ENCODE measurements at regions not wholly inside any gene's neighbourhood (a gene's known extent, or its start where the extent isn't known, plus 50 kb on each side); places are given as distances from the start of the nearest gene placed in this dataset.

DNA sequence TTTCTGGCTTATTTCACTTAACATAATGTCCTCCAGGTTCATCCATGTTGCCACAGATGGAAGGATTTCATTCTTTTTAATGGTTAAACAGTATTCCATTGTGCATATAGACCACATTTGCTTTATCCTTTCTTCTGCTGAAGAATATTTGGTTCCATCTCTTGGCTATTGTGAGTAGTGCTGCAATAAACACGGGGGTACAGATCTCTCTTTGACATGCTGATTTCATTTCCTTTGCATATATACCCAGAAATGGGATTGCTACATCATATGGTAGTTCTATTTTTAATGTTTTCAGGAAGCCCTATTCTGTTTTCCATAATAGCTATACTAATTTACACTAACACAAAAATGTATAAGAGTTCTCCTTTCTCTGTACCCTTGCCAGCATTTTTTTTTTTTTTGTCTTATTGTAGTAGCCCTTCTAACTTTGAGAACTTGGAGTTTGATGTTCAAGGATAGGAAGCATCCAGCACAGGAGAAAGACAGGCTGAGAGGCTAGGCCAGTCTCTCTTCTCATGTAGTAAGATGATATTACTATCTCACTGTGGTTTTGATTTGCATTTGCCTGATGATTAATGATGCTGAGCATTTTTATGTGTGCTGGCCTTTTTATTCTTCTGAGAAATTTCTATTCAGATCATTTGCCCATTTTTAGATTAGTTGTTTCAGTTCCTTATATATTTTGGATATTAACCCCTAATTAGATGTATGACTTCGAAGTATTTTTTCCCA is 592.2 kb upstream of the ZNF608 start:
- WGBS, 4 donors: 73 to 92% (median 79%) methylated on average over 2 of the region's 2 CpGs
- intact Hi-C loops (cut with DNase I): no loop called here
- no peak for DNase-seq
- H3K36me3 ChIP-seq (replicated peaks in 1 of 2): no peaks in the 10 kb centered on the region
- no peak overlapping the region for H3K27ac ChIP-seq
- H3K9me3 ChIP-seq (replicated peaks in 1 of 3): no peaks in the 10 kb centered on the region
- TF ChIP-seq, protein P1, sequence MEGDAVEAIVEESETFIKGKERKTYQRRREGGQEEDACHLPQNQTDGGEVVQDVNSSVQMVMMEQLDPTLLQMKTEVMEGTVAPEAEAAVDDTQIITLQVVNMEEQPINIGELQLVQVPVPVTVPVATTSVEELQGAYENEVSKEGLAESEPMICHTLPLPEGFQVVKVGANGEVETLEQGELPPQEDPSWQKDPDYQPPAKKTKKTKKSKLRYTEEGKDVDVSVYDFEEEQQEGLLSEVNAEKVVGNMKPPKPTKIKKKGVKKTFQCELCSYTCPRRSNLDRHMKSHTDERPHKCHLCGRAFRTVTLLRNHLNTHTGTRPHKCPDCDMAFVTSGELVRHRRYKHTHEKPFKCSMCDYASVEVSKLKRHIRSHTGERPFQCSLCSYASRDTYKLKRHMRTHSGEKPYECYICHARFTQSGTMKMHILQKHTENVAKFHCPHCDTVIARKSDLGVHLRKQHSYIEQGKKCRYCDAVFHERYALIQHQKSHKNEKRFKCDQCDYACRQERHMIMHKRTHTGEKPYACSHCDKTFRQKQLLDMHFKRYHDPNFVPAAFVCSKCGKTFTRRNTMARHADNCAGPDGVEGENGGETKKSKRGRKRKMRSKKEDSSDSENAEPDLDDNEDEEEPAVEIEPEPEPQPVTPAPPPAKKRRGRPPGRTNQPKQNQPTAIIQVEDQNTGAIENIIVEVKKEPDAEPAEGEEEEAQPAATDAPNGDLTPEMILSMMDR (IDR thresholded peaks at IDR 0.05): no peak
- no peak for TF ChIP-seq POLR2A (IDR thresholded peaks at IDR 0.05)
- no peaks in the 10 kb centered on the region for H3K27me3 ChIP-seq
- H3K4me3 ChIP-seq: no peak overlapping the region
- H3K4me1 ChIP-seq (replicated peaks in 1 of 2): peaks cover 0 to 8% of the 10 kb centered on the region in 2 donors

DNA sequence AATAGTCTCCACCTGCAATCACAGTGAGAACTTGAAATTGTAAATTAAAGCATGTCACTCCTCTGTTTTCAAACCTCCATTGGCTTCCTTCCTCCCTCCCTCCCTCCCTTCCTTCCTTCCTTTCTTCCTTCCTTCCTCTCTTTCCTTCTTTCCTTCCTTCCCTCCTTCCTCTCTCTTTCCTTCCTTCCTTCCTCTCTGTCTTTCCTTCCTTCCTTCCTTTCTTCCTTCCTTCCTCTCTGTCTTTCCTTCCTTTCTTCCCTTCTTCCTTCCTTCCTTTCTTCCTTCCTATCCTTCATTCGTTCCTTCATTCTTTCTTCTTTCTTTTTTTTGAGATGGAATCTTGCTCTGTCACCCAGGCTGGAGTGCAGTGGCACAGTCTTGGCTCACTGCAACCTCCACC is 595.0 kb upstream of the ZNF608 start:
- H3K27me3 ChIP-seq: no peaks in the 10 kb centered on the region
- TF ChIP-seq, protein P1 (IDR thresholded peaks at IDR 0.05): no peak
- TF ChIP-seq POLR2A (IDR thresholded peaks at IDR 0.05): no peak
- WGBS, 4 donors: 77 to 90% (median 85%) methylated on average over 1 of the region's 1 CpG
- no peak for DNase-seq
- no peaks in the 10 kb centered on the region for H3K9me3 ChIP-seq (replicated peaks in 1 of 3)
- H3K4me1 ChIP-seq (replicated peaks in 1 of 2): peaks cover 0 to 8% of the 10 kb centered on the region in 2 donors
- H3K36me3 ChIP-seq (replicated peaks in 1 of 2): no peaks in the 10 kb centered on the region
- no peak overlapping the region for H3K4me3 ChIP-seq
- no peak overlapping the region for H3K27ac ChIP-seq
- intact Hi-C loops (cut with DNase I): no loop called here

DNA sequence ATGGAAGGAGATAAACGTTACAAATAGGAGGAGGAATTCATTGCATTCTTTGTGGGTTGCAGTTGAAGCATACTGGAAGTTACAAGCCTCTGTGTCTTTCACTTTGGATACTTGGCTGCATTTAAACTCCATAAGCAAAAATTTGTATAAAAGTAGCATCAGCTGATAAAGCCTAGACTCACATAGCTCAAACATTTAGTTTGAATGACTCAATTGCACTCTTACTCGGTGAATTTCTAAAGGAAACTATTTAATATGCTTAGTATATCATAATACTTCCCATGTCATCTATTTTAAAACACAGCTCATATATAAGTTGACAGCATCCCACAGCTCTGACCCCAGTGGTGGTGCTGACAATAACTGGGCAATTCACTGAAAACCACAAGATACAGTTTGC is 596.6 kb upstream of the ZNF608 start:
- H3K36me3 ChIP-seq (replicated peaks in 1 of 2): no peaks in the 10 kb centered on the region
- TF ChIP-seq POLR2A (IDR thresholded peaks at IDR 0.05): no peak
- TF ChIP-seq, protein P1 (IDR thresholded peaks at IDR 0.05): no peak
- H3K4me1 ChIP-seq (replicated peaks in 1 of 2): no peaks in the 10 kb centered on the region
- no peak overlapping the region for H3K4me3 ChIP-seq
- WGBS, 4 donors: 42 to 51% (median 46%) methylated on average over 2 of the region's 2 CpGs
- DNase-seq: no peak
- intact Hi-C loops (cut with DNase I): no loop called here
- no peaks in the 10 kb centered on the region for H3K27me3 ChIP-seq
- no peaks in the 10 kb centered on the region for H3K9me3 ChIP-seq (replicated peaks in 1 of 3)
- H3K27ac ChIP-seq: no peak overlapping the region

DNA sequence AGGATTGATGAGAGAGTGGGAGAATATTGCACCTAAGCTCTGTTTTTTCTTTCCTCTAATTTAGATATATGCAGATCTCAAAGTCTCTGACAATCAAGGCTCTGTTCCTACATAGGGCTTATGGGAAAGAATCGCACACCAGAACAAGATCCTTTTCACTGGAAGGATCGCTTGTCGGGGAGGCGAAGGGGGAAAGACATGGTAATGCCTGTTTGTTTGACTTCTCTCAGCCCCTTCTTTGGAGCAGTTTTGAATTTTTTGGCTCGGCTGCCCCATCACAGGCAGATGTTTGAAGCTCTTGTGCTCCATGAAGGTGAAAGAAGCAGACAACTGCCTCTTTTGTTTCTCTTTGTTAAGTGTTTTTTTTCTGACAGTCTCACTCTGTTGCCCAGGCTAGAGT is 599.9 kb upstream of the ZNF608 start:
- WGBS, 4 donors: 92 to 96% (median 94%) methylated on average over 5 of the region's 5 CpGs
- Histone ChIP-seq H3K4me1 (replicated peaks in 1 of 2) (no peaks in the 10 kb centered on the region), H3K36me3 (replicated peaks in 1 of 2) (no peaks in the 10 kb centered on the region), H3K27ac (no peak overlapping the region), H3K27me3 (no peaks in the 10 kb centered on the region), H3K4me3 (no peak overlapping the region), H3K9me3 (replicated peaks in 1 of 3) (no peaks in the 10 kb centered on the region)
- TF ChIP-seq, protein P1 (IDR thresholded peaks at IDR 0.05): no peak
- TF ChIP-seq POLR2A (IDR thresholded peaks at IDR 0.05): no peak
- intact Hi-C loops (cut with DNase I): no loop called here
- no peak for DNase-seq
